ENCODE measurements at regions not wholly inside any gene's neighbourhood (a gene's known extent, or its start where the extent isn't known, plus 50 kb on each side); places are given as distances from the start of the nearest gene placed in this dataset.

DNA sequence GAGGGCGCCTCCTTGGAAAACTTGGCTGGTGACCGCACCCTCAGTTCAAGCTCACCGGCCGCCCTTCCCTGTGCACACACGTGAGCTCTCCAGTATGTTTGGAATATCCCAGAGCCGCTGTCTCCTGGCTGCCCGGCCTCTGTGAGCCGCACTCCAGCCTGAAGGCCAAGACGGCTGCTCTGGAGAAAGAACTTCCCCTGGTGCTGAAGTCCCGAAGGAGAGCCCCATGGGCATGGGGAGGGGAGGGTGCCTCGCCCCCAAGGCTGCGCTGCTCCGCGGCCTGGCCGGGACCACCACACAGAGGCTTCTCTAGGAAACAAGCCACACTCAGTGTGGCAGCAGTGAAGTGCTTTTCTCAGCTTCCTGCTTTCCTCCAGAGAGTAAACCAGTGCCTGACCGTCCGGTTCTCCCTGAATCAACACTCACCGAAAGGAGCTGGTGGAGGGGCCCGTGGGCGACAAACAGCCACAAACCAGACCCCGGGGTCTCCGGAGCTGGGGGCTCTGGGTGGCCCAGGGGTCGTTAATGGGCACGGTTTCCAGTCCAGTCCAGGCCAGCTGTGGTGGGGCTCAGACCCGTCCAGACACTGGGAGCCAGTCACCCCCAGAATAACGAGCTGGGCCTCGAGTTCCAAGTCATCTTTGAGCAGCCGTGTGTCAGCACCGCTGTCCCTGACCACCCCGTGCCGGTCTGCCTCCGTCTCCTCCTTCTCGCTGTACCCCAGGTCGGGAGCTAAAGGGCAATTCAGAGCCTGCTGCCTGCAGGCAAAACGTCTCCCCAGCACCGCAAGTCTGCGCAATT lies 87.4 kb upstream of the BHLHE23 start:
- TF ChIP-seq, protein P1, sequence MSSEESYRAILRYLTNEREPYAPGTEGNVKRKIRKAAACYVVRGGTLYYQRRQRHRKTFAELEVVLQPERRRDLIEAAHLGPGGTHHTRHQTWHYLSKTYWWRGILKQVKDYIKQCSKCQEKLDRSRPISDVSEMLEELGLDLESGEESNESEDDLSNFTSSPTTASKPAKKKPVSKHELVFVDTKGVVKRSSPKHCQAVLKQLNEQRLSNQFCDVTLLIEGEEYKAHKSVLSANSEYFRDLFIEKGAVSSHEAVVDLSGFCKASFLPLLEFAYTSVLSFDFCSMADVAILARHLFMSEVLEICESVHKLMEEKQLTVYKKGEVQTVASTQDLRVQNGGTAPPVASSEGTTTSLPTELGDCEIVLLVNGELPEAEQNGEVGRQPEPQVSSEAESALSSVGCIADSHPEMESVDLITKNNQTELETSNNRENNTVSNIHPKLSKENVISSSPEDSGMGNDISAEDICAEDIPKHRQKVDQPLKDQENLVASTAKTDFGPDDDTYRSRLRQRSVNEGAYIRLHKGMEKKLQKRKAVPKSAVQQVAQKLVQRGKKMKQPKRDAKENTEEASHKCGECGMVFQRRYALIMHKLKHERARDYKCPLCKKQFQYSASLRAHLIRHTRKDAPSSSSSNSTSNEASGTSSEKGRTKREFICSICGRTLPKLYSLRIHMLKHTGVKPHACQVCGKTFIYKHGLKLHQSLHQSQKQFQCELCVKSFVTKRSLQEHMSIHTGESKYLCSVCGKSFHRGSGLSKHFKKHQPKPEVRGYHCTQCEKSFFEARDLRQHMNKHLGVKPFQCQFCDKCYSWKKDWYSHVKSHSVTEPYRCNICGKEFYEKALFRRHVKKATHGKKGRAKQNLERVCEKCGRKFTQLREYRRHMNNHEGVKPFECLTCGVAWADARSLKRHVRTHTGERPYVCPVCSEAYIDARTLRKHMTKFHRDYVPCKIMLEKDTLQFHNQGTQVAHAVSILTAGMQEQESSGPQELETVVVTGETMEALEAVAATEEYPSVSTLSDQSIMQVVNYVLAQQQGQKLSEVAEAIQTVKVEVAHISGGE (CRISPR knock-in tag; IDR thresholded peaks at IDR 0.05) = no peak
- no peak for TF ChIP-seq EP300 (IDR thresholded peaks at IDR 0.05; ENCODE audit: low read length)
- TF ChIP-seq, protein P2, sequence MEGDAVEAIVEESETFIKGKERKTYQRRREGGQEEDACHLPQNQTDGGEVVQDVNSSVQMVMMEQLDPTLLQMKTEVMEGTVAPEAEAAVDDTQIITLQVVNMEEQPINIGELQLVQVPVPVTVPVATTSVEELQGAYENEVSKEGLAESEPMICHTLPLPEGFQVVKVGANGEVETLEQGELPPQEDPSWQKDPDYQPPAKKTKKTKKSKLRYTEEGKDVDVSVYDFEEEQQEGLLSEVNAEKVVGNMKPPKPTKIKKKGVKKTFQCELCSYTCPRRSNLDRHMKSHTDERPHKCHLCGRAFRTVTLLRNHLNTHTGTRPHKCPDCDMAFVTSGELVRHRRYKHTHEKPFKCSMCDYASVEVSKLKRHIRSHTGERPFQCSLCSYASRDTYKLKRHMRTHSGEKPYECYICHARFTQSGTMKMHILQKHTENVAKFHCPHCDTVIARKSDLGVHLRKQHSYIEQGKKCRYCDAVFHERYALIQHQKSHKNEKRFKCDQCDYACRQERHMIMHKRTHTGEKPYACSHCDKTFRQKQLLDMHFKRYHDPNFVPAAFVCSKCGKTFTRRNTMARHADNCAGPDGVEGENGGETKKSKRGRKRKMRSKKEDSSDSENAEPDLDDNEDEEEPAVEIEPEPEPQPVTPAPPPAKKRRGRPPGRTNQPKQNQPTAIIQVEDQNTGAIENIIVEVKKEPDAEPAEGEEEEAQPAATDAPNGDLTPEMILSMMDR (IDR thresholded peaks at IDR 0.05 in 2 of 3, conservative IDR thresholded peaks at IDR 0.05 in 1 of 3; ENCODE audit: insufficient read depth in 2 of 3, low read depth in 1 of 3, low read length in 3 of 3) = no peak
- TF ChIP-seq, protein P3, sequence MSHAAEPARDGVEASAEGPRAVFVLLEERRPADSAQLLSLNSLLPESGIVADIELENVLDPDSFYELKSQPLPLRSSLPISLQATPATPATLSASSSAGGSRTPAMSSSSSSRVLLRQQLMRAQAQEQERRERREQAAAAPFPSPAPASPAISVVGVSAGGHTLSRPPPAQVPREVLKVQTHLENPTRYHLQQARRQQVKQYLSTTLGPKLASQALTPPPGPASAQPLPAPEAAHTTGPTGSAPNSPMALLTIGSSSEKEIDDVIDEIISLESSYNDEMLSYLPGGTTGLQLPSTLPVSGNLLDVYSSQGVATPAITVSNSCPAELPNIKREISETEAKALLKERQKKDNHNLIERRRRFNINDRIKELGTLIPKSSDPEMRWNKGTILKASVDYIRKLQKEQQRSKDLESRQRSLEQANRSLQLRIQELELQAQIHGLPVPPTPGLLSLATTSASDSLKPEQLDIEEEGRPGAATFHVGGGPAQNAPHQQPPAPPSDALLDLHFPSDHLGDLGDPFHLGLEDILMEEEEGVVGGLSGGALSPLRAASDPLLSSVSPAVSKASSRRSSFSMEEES (CRISPR knock-in tag; IDR thresholded peaks at IDR 0.05) = no peak
- TF ChIP-seq NFE2 (IDR thresholded peaks at IDR 0.05; ENCODE audit: low read depth) = no peak
- no peak for TF ChIP-seq HMG20A (CRISPR knock-in tag; conservative IDR thresholded peaks at IDR 0.05)
- TF ChIP-seq EZH2 (IDR thresholded peaks at IDR 0.05; ENCODE audit: borderline replicate concordance, low read depth, low read length) = no peak
- no peak for TF ChIP-seq RAD21 (CRISPR knock-in tag; conservative IDR thresholded peaks at IDR 0.05 in 1 of 2, IDR thresholded peaks at IDR 0.05 in 1 of 2)
- no peak for TF ChIP-seq SMC3 (conservative IDR thresholded peaks at IDR 0.05; ENCODE audit: insufficient read depth, low read depth, low read length)
- no peak for TF ChIP-seq ZNF217 (CRISPR knock-in tag; IDR thresholded peaks at IDR 0.05)
- TF ChIP-seq ZNF76 (CRISPR knock-in tag; IDR thresholded peaks at IDR 0.05; ENCODE audit: borderline replicate concordance) = no peak
- TF ChIP-seq, protein P4, sequence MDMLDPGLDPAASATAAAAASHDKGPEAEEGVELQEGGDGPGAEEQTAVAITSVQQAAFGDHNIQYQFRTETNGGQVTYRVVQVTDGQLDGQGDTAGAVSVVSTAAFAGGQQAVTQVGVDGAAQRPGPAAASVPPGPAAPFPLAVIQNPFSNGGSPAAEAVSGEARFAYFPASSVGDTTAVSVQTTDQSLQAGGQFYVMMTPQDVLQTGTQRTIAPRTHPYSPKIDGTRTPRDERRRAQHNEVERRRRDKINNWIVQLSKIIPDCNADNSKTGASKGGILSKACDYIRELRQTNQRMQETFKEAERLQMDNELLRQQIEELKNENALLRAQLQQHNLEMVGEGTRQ (CRISPR knock-in tag; IDR thresholded peaks at IDR 0.05) = no peak
- TF ChIP-seq, protein P5, sequence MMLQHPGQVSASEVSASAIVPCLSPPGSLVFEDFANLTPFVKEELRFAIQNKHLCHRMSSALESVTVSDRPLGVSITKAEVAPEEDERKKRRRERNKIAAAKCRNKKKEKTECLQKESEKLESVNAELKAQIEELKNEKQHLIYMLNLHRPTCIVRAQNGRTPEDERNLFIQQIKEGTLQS (IDR thresholded peaks at IDR 0.05) = no peak
- TF ChIP-seq, protein P5 (CRISPR knock-in tag; conservative IDR thresholded peaks at IDR 0.05) = no peak
- TF ChIP-seq CREB1 (IDR thresholded peaks at IDR 0.05) = no peak
- no peak for TF ChIP-seq CREB1 (CRISPR knock-in tag; IDR thresholded peaks at IDR 0.05)

Data from K562 (cell line).